Hepatocyte (in vitro differentiated cells): ENCODE measurements at regions not wholly inside any gene's neighbourhood (a gene's known extent, or its start where the extent isn't known, plus 50 kb on each side); places are given as distances from the start of the nearest gene placed in this dataset.

Experiments used
- DNase-seq: peaks from one replicate; pipeline ENCODE4 v3.0.0-alpha.2; 2016; ENCODE audit warnings: low spot score
- H2AFZ ChIP-seq: fragments of 200-600 bp; sonication (generic); 2 replicates; pipeline ENCODE4 v1.6.0; 2016; ENCODE audit warnings: antibody characterized with exemption, mild to moderate bottlenecking
- H3K27ac ChIP-seq: fragments of 200-600 bp; sonication (generic); 2 replicates; pipeline ENCODE4 v1.5.1; 2016; ENCODE audit warnings: mild to moderate bottlenecking
- H3K27me3 ChIP-seq: fragments of 200-600 bp; sonication (generic); 2 replicates; pipeline ENCODE4 v1.6.1; 2016
- H3K36me3 ChIP-seq: fragments of 200-600 bp; sonication (generic); replicated peaks from 2 replicates; pipeline ENCODE4 v1.5.1; 2016; ENCODE audit warnings: low read depth; ENCODE audit not compliant: insufficient read depth
- H3K4me1 ChIP-seq: fragments of 200-600 bp; sonication (generic); 2 replicates; pipeline ENCODE4 v1.5.1; 2016; ENCODE audit warnings: mild to moderate bottlenecking, moderate library complexity; ENCODE audit not compliant: insufficient read depth
- H3K4me2 ChIP-seq: fragments of 200-600 bp; sonication (generic); 2 replicates; pipeline ENCODE4 v1.6.0; 2016
- H3K4me3 ChIP-seq: fragments of 200-600 bp; sonication (generic); 2 replicates; pipeline ENCODE4 v1.5.1; 2016; ENCODE audit warnings: mild to moderate bottlenecking
- H3K79me2 ChIP-seq: fragments of 200-600 bp; sonication (generic); 2 replicates; pipeline ENCODE4 v1.6.0; 2017; ENCODE audit warnings: mild to moderate bottlenecking
- H3K9me2 ChIP-seq: fragments of 200-600 bp; sonication (generic); replicated peaks from 2 replicates; pipeline ENCODE4 v1.6.0; 2017; ENCODE audit warnings: mild to moderate bottlenecking; ENCODE audit not compliant: insufficient read depth
- H3K9me3 ChIP-seq: fragments of 200-600 bp; sonication (generic); 2 replicates; pipeline ENCODE4 v1.5.1; 2016; ENCODE audit warnings: low read depth, mild to moderate bottlenecking
- H4K20me1 ChIP-seq: fragments of 200-600 bp; sonication (generic); 2 replicates; pipeline ENCODE4 v1.6.0; 2016; ENCODE audit warnings: mild to moderate bottlenecking; ENCODE audit not compliant: insufficient read depth, poor library complexity, severe bottlenecking
- EZH2 ChIP-seq: fragments of 200-600 bp; sonication (generic); IDR thresholded peaks from 2 replicates; pipeline ENCODE4 v1.6.1; 2016; ENCODE audit warnings: antibody characterized with exemption, mild to moderate bottlenecking, borderline replicate concordance
- EZH2phosphoT487 ChIP-seq: fragments of 200-600 bp; sonication (generic); IDR thresholded peaks from one replicate; pipeline ENCODE4 v1.6.1; 2018; ENCODE audit warnings: antibody characterized with exemption, mild to moderate bottlenecking, low read depth, moderate library complexity; ENCODE audit not compliant: unreplicated experiment, severe bottlenecking
- WGBS: methylation state at CpG from one replicate; pipeline ENCODE4 v1.1.6; 2016; ENCODE audit warnings: low lambda C conversion rate; ENCODE audit errors: missing lambda C conversion rate; 5-methylcytosine and 5-hydroxymethylcytosine counted together
- TF ChIP-seq, protein P1 (sequence below): fragments of 200-600 bp; sonication (generic); IDR thresholded peaks from 2 replicates; pipeline ENCODE4 v1.5.1; 2016; ENCODE audit warnings: antibody characterized with exemption, mild to moderate bottlenecking; ENCODE audit not compliant: poor library complexity

DNA sequence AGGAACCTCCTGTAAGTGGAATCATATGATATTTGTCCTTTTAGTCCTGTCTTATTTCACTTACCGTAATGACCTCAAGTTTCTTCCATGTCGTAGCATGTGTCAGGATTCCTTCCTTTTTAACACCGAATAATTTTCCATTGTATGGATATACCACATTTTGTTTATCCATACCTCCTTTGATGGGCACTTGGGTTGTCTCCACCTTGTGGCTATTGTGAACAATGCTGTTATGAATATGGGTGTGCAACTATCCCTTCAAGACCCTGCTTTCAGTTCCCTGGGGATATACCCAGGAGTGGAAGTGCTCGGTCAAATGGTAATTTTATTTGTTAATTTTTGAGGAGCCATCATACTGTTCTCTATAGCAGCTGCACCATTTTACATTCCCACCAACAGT, 244.9 kb upstream of the BLID start:
- H3K9me3 ChIP-seq: no peaks in the 10 kb centered on the region
- TF ChIP-seq, protein P1, sequence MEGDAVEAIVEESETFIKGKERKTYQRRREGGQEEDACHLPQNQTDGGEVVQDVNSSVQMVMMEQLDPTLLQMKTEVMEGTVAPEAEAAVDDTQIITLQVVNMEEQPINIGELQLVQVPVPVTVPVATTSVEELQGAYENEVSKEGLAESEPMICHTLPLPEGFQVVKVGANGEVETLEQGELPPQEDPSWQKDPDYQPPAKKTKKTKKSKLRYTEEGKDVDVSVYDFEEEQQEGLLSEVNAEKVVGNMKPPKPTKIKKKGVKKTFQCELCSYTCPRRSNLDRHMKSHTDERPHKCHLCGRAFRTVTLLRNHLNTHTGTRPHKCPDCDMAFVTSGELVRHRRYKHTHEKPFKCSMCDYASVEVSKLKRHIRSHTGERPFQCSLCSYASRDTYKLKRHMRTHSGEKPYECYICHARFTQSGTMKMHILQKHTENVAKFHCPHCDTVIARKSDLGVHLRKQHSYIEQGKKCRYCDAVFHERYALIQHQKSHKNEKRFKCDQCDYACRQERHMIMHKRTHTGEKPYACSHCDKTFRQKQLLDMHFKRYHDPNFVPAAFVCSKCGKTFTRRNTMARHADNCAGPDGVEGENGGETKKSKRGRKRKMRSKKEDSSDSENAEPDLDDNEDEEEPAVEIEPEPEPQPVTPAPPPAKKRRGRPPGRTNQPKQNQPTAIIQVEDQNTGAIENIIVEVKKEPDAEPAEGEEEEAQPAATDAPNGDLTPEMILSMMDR: no peak
- TF ChIP-seq EZH2 (no peak), EZH2phosphoT487 (no peak)
- no peak overlapping the region for H3K4me3 ChIP-seq
- DNase-seq: no peak
- H2AFZ ChIP-seq: no peak overlapping the region
- no peaks in the 10 kb centered on the region for H3K36me3 ChIP-seq
- H3K27me3 ChIP-seq: no peaks in the 10 kb centered on the region
- no peak overlapping the region for H3K4me2 ChIP-seq
- H3K9me2 ChIP-seq: no peaks in the 10 kb centered on the region
- H3K27ac ChIP-seq: no peak overlapping the region
- 99% methylated on average over 4 of the region's 4 CpGs for WGBS
- H3K79me2 ChIP-seq: peaks cover 6% of the 10 kb centered on the region
- H4K20me1 ChIP-seq: no peaks in the 10 kb centered on the region
- H3K4me1 ChIP-seq: peaks cover 2% of the 10 kb centered on the region

DNA sequence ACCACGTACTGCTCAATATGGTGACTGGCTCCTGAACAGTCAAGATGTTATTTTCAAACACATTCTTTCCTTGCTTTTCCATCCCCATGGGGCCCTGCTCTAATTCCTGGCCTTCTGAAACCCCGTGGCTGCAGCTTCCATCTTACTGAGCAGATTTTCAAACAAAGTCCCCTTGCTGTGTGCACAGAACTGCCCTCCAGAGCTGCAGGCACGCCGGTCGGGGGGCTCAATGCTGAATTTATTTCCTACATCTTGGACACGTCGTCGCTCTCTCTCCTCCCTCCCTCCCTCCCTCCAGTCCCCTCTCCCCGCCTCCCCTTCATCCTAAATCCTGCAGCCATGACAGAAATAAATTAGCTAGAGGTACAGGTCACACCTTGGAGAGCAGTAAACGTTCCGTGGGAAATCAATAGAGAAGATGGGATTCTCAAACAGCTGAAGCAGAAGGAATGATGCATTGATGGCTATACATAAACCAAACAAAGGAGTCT, 243.1 kb upstream of the BLID start:
- Histone ChIP-seq H3K9me2 (no peaks in the 10 kb centered on the region), H2AFZ (no peak overlapping the region), H3K79me2 (no peaks in the 10 kb centered on the region), H4K20me1 (no peaks in the 10 kb centered on the region), H3K27ac (no peak overlapping the region), H3K9me3 (no peaks in the 10 kb centered on the region), H3K27me3 (no peaks in the 10 kb centered on the region), H3K4me1 (no peaks in the 10 kb centered on the region), H3K4me3 (no peak overlapping the region), H3K36me3 (no peaks in the 10 kb centered on the region), H3K4me2 (no peak overlapping the region)
- TF ChIP-seq, protein P1: no peak
- TF ChIP-seq EZH2: no peak
- no peak for TF ChIP-seq EZH2phosphoT487
- 63% methylated on average over 8 of the region's 11 CpGs for WGBS
- DNase-seq: no peak

DNA sequence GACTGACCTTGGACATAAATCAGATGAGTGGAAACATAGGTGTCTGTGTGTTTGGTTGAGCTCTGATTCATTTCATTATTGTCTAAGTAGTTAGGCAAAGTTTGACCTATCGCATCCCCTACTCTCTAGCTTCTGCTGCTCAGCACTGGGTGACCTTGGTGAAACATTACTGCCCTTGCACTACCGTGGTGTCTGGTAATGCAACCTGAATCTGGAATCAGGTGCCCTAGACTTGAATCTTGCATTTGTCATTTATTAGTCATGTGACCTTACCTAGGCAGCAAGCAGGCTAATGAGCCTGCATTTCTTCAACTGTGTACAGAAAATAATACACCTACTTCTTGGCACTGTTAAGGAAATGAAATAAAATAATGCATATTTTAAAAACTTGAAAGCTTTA, 242.3 kb upstream of the BLID start:
- H3K27ac ChIP-seq: no peak overlapping the region
- H4K20me1 ChIP-seq: no peaks in the 10 kb centered on the region
- no peak overlapping the region for H3K4me3 ChIP-seq
- no peaks in the 10 kb centered on the region for H3K79me2 ChIP-seq
- no peak for TF ChIP-seq EZH2
- TF ChIP-seq EZH2phosphoT487: no peak
- TF ChIP-seq, protein P1: no peak
- H2AFZ ChIP-seq: no peak overlapping the region
- DNase-seq: no peak
- WGBS: 85% methylated on average over 2 of the region's 2 CpGs
- no peaks in the 10 kb centered on the region for H3K36me3 ChIP-seq
- H3K9me2 ChIP-seq: no peaks in the 10 kb centered on the region
- no peaks in the 10 kb centered on the region for H3K4me1 ChIP-seq
- no peaks in the 10 kb centered on the region for H3K9me3 ChIP-seq
- no peak overlapping the region for H3K4me2 ChIP-seq
- no peaks in the 10 kb centered on the region for H3K27me3 ChIP-seq

DNA sequence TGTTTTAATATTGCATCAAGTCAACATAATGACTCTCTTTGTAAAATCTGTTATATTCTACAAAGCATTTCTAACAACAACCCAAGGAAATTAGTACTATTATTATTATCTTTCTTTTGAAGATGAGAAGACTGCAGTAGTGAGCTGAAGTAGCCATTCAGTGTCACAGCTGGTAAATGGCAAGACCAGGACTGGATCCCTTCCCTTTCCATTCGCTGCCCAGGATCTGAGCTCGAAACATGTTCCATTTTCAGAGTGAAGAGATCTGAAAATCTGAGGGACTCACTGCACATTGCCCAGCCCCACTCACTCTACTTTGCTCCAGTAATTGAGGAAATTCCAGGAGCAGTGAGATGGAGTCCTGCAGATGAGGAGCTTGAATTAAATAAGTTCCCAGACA, 240.0 kb upstream of the BLID start:
- H3K79me2 ChIP-seq: no peaks in the 10 kb centered on the region
- H2AFZ ChIP-seq: no peak overlapping the region
- DNase-seq: no peak
- TF ChIP-seq EZH2 (no peak), EZH2phosphoT487 (no peak)
- TF ChIP-seq, protein P1: no peak
- no peaks in the 10 kb centered on the region for H3K9me3 ChIP-seq
- no peaks in the 10 kb centered on the region for H3K36me3 ChIP-seq
- no peak overlapping the region for H3K4me3 ChIP-seq
- H3K27ac ChIP-seq: no peak overlapping the region
- 94% methylated on average over 2 of the region's 2 CpGs for WGBS
- no peaks in the 10 kb centered on the region for H3K4me1 ChIP-seq
- H4K20me1 ChIP-seq: no peaks in the 10 kb centered on the region
- no peak overlapping the region for H3K4me2 ChIP-seq
- H3K9me2 ChIP-seq: no peaks in the 10 kb centered on the region
- H3K27me3 ChIP-seq: no peaks in the 10 kb centered on the region
